Mucosa of descending colon (tissue), 3 donors: ENCODE measurements at regions not wholly inside any gene's neighbourhood (a gene's known extent, or its start where the extent isn't known, plus 50 kb on each side); places are given as distances from the start of the nearest gene placed in this dataset.
A peak's percentile ranks its signal among the peaks of the same experiment; 100 is the strongest.

Source experiments
- ATAC-seq: fragments of 200-7000 bp; cut with Tn5 transposase; one replicate; pipeline ENCODE4 v1.9.1; 2020; ENCODE audit warnings: mild to moderate bottlenecking, moderate library complexity
- DNase-seq, 3 donors: peaks; one replicate each; pipeline ENCODE4 v3.0.0-alpha.2; 2020
- H3K36me3 ChIP-seq: fragments of 200-600 bp; one replicate; pipeline ENCODE4 v1.8.0; 2021; ENCODE audit warnings: low read depth, mild to moderate bottlenecking
- H3K4me1 ChIP-seq: fragments of 200-600 bp; one replicate; pipeline ENCODE4 v1.8.0; 2021; ENCODE audit warnings: low read depth, mild to moderate bottlenecking
- H3K4me3 ChIP-seq: fragments of 200-600 bp; one replicate; pipeline ENCODE4 v1.8.0; 2021; ENCODE audit warnings: mild to moderate bottlenecking
- H3K9me3 ChIP-seq: fragments of 200-600 bp; one replicate; pipeline ENCODE4 v1.8.0; 2021; ENCODE audit warnings: mild to moderate bottlenecking
- CTCF ChIP-seq: fragments of 200-600 bp; IDR thresholded peaks from one replicate; pipeline ENCODE4 v1.8.0; 2022; ENCODE audit warnings: antibody characterized with exemption, mild to moderate bottlenecking
- intact Hi-C, 2 donors: fragments of 100-400 bp; cut with DNase I in 1 of 2; cut with micrococcal nuclease in 1 of 2; formaldehyde crosslinking; loops; one replicate each; pipeline versions ENCODE4 v1.11.0 to v1.11.1; 2022; cut with DNase I, micrococcal nuclease
- donor health status: DM: no; HTN: no; CAD: no; lungs with moderate emphysema.
- donor health status: DM: no; HTN: no; CAD: no.
- donor health status: DM: no; HTN: yes; CAD: no.

- TF ChIP-seq CTCF, result no peak
- Histone ChIP-seq H3K36me3 (no peaks in the 10 kb centered on the region), H3K4me3 (no peak overlapping the region), H3K4me1 (no peaks in the 10 kb centered on the region), H3K9me3 (no peaks in the 10 kb centered on the region)
- ATAC-seq (no peak), DNase-seq (no peak)
- intact Hi-C loops, result no loop called here
Measured at GRCh38 chr6:110548110-110548847, 71.9 kb upstream of the SLC22A16 start.

GRCh38 chr6:110547266-110547964 is 71.0 kb upstream of the SLC22A16 start:
- no peaks in the 10 kb centered on the region for H3K36me3 ChIP-seq
- H3K9me3 ChIP-seq, result no peaks in the 10 kb centered on the region
- H3K4me3 ChIP-seq, result no peak overlapping the region
- no peak for DNase-seq
- intact Hi-C loops, result no loop called here
- TF ChIP-seq CTCF, result no peak
- no peak for ATAC-seq
- no peaks in the 10 kb centered on the region for H3K4me1 ChIP-seq

GRCh38 chr6:110545081-110545872 is 68.9 kb upstream of the SLC22A16 start:
- no peaks in the 10 kb centered on the region for H3K4me1 ChIP-seq
- TF ChIP-seq CTCF, result no peak
- no peaks in the 10 kb centered on the region for H3K9me3 ChIP-seq
- H3K4me3 ChIP-seq, result no peak overlapping the region
- H3K36me3 ChIP-seq, result no peaks in the 10 kb centered on the region
- intact Hi-C loops, result no loop called here
- no peak for ATAC-seq
- DNase-seq, result no peak

GRCh38 chr6:110544472-110544871 is 68.1 kb upstream of the SLC22A16 start:
- intact Hi-C loops, result no loop called here
- ATAC-seq (no peak), DNase-seq (no peak)
- H3K36me3 ChIP-seq, result no peaks in the 10 kb centered on the region
- no peaks in the 10 kb centered on the region for H3K4me1 ChIP-seq
- no peaks in the 10 kb centered on the region for H3K9me3 ChIP-seq
- no peak overlapping the region for H3K4me3 ChIP-seq
- TF ChIP-seq CTCF, result no peak

GRCh38 chr6:110543106-110543505 is 66.7 kb upstream of the SLC22A16 start:
- Histone ChIP-seq H3K4me3 (no peak overlapping the region), H3K4me1 (no peaks in the 10 kb centered on the region), H3K36me3 (no peaks in the 10 kb centered on the region), H3K9me3 (no peaks in the 10 kb centered on the region)
- no peak for TF ChIP-seq CTCF
- ATAC-seq (peak; percentile 21), DNase-seq (no peak)
- intact Hi-C loops, result no loop called here
